ENCODE measurements at regions not wholly inside any gene's neighbourhood (a gene's known extent, or its start where the extent isn't known, plus 50 kb on each side); places are given as distances from the start of the nearest gene placed in this dataset.

- TF ChIP-seq CTCF (tag by site-specific recombination; IDR thresholded peaks at IDR 0.05) = no peak
- no peak for TF ChIP-seq ATF2 (tag by site-specific recombination; IDR thresholded peaks at IDR 0.05; ENCODE audit: low read depth)
- TF ChIP-seq TCF7L2 (IDR thresholded peaks at IDR 0.05; ENCODE audit: borderline replicate concordance, low read depth, low read length) = no peak
- no peak for TF ChIP-seq SP2 (tag by site-specific recombination; IDR thresholded peaks at IDR 0.05)
- no peak for TF ChIP-seq ZSCAN5A (tag by site-specific recombination; IDR thresholded peaks at IDR 0.05)
- TF ChIP-seq ZNF548 (tag by site-specific recombination; IDR thresholded peaks at IDR 0.05) = no peak
- no peak for TF ChIP-seq PRDM1 (tag by site-specific recombination; IDR thresholded peaks at IDR 0.05)
These were observed 92.2 kb upstream of the SLC30A5 start for GRCh38 chr5:69001627-69002026.
